ENCODE measurements at regions not wholly inside any gene's neighbourhood (a gene's known extent, or its start where the extent isn't known, plus 50 kb on each side); places are given as distances from the start of the nearest gene placed in this dataset.
"Not testable (repeated sequence)": the region's sequence is repeated elsewhere in the genome, so short reads cannot be mapped to it uniquely, and the experiment has no call there.

- DNase-seq: no peak
Observed at GRCh38 chr19:28632371-28633080, 580.4 kb downstream of the UQCRFS1 start.

DNA sequence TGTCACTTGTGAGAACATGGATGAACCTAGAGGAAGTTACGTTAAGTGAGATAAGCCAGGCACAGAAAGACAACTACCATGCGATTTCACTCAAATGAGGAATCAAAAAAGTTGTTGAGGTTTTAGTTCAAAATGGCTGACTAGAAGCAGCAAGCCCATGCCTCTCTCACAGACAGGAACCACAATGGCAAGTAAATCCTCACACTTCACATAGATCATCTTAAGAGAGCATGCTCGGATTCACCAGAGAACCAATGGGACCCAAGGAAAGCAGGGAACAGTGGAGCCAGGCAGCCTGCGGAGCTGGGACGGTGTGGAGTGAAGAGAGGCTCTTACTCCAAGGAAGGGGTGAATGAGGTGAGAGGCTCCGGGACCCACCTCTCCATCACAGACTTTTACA is 581.0 kb downstream of the UQCRFS1 start:
- DNase-seq: no peak

DNA sequence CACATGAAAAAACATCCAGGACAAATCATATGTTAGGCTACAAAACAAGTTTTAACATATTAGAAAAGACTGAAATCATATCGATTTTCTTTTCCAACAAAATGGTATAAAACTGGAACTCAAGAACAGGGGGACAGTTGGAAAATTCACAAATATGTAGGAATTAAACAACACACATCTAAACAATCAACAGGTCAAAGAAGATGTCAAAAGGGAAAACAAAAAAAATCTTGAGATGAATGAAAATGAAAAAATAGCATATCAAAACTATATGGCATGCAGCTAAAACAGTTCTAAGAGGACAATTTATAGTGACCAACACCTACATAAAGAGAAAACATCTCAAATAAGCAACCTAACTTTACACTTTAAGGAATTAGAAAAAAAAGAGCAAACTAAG is 585.3 kb downstream of the UQCRFS1 start:
- no peak for DNase-seq

- not testable (repeated sequence) for DNase-seq
Observed at GRCh38 chr19:28626407-28626806, 586.5 kb downstream of the UQCRFS1 start.

DNA sequence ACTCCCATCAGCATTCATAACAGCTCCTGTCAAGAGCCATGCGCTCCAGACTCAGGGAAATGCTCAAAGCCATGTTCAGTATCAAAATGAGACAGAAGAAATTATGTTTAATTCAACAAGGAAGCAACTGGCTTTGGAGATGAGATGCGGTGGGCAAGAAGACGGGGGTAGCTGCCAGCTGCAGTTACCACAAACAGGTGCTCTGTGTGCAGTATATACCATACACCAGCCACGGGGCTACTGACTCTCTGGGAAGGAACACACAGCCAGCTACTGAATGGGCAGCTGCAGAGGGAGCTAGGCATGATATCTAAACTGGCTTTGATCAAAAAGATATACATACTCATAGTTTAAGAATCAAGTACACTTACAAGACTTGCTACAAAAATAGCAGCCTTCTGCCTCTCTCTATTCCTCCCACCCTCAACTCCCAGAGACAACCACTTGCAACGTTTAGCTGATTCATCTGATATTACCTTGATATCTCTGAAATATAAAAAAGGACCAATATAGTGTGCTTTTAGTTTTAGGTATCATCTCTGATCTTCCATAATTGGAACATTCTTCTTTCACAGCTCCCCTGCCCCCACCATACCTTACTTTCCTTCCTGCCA is 593.0 kb downstream of the UQCRFS1 start:
- no peak for DNase-seq

DNA sequence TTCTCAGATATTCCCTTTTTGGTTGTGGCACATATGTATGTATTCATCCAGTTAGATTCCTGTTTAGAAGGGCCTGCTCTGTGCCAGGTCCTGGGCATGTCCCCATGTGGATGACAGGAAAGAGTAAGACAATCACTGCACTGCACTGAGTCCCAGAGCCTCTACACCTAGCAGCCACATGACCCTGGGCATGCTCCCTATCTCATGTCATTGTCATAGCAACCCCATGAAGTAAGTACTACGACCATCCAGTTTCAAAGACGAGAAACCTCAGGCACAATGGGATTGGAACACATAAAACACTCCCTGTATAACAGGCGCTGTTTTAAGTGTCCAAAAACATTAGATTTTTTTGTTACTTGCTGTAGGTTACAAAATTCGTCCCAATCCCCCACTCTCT is 594.4 kb downstream of the UQCRFS1 start:
- no peak for DNase-seq

- DNase-seq: no peak
Observed at GRCh38 chr19:28615966-28616365, 597.0 kb downstream of the UQCRFS1 start.

DNA sequence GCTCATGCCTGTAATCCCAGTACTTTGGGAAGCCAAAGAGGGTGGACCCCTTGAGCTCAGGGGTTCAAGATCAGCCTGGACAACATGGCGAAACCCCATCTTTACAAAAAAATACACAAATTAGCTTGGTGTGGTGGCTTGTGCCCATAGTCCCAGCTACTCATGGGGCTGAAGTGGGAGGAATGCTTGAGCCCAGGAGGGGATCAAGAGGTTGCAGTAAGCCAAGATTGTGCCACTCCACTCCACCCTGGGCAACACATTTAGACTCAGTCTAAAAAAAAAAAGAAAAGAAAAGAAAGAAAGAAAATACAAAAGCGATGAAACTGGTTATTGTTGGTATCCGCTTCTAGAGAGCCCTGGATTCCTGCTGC is 597.4 kb downstream of the UQCRFS1 start:
- DNase-seq: no peak

- no peak for DNase-seq
Observed at GRCh38 chr19:28614634-28615545, 598.1 kb downstream of the UQCRFS1 start.

GRCh38 chr19:28612275-28612769 is 600.6 kb downstream of the UQCRFS1 start:
- DNase-seq: no peak

- DNase-seq: not testable (repeated sequence)
Observed at GRCh38 chr19:28611227-28611914, 601.6 kb downstream of the UQCRFS1 start.

GRCh38 chr19:28610731-28611130 is 602.2 kb downstream of the UQCRFS1 start:
- DNase-seq: no peak

- DNase-seq: no peak
Observed at GRCh38 chr19:28609944-28610343, 603.0 kb downstream of the UQCRFS1 start.

DNA sequence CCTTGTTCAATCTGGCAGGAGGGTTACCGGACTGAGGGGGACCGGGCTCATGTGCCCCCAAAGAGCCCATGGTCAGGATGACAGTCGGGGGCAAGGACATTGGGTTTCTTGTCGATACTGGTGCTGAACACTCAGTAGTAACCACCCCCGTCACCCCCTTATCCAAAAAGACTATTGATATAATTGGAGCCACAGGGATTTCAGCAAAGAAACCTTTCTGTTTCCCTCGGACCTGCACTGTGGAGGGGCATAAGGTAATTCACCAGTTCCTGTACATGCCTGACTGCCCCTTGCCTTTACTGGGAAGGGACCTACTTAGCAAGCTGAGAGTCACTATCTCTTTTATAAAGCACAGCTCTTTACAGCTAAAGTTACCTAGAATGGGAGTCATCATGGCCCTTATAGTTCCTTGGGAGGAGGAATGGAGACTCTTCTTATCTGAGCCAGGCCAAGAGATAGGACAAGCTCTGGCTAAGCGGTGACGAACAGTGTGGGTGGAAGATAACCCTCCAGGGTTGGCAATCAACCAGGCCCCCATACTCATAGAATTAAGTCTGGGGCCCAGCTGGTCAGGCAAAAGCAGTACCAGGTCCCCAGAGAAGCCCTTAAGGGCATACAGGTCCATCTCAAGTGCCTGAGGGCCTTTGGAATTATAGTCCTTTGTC is 603.7 kb downstream of the UQCRFS1 start:
- no peak for DNase-seq

- no peak for DNase-seq
Observed at GRCh38 chr19:28608292-28608691, 604.7 kb downstream of the UQCRFS1 start.

GRCh38 chr19:28607066-28607583 is 605.8 kb downstream of the UQCRFS1 start:
- no peak for DNase-seq

GRCh38 chr19:28606269-28607032 is 606.5 kb downstream of the UQCRFS1 start:
- no peak for DNase-seq

- DNase-seq: no peak
Observed at GRCh38 chr19:28605501-28606268, 607.3 kb downstream of the UQCRFS1 start.

DNA sequence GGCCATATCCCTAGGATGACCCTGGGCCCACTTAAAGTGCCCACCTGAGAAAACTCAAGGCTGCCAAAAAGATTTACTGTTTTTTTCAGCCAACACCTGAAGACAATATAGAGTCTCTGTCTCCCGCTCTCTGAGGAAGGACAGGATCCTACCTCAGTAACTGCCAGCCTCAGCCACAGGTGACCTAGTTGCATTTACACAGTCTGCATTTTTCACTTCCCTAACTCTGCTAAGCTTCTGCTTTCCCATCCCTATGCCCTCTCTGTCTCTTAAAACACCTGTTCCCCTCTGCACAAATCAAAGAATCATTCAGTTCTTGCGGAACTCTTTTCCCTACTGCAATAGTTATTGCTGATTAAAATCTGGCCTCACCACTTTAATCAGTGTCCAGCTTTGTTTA is 609.5 kb downstream of the UQCRFS1 start:
- DNase-seq: no peak

Data from muscle of back (tissue), 3 donors.